Sigmoid colon (tissue), 6 donors: ENCODE measurements at regions not wholly inside any gene's neighbourhood (a gene's known extent, or its start where the extent isn't known, plus 50 kb on each side); places are given as distances from the start of the nearest gene placed in this dataset.

Source experiments
- DNase-seq: peaks from one replicate; pipeline ENCODE4 v3.0.0-alpha.2; 2019
- H3K27ac ChIP-seq, 4 donors: fragments of 200-600 bp; sonication (generic); one replicate each; pipeline ENCODE4 v1.5.1; 2016 to 2019; ENCODE audit warnings: mild to moderate bottlenecking in 1 of 4
- H3K27me3 ChIP-seq, 3 donors: fragments of 200-600 bp; sonication (generic); one replicate each; pipeline ENCODE4 v1.5.1; 2019; ENCODE audit warnings: mild to moderate bottlenecking in 1 of 3
- H3K36me3 ChIP-seq, 4 donors: fragments of 200-600 bp; sonication (generic); one replicate each; pipeline ENCODE4 v1.5.1; 2016 to 2019
- H3K4me1 ChIP-seq, 4 donors: fragments of 200-600 bp; sonication (generic); one replicate each; pipeline ENCODE4 v1.5.1; 2017 to 2019
- H3K4me3 ChIP-seq, 4 donors: fragments of 200-600 bp; sonication (generic); one replicate each; pipeline ENCODE4 v1.5.1; 2017 to 2019; ENCODE audit warnings: mild to moderate bottlenecking in 2 of 4, moderate library complexity in 1 of 4
- H3K9me3 ChIP-seq, 4 donors: fragments of 200-600 bp in 3 of 4; sonication (generic) in 3 of 4; one replicate each; pipeline versions ENCODE4 v1.5.1 to v1.6.1; 2013 to 2019
- EP300 ChIP-seq, 4 donors: sonication (generic); formaldehyde crosslinking; IDR thresholded peaks; one replicate each; pipeline ENCODE4 v1.6.1; 2017; ENCODE audit warnings: antibody characterized with exemption in 4 of 4
- POLR2A ChIP-seq, 2 donors: fragments of 450-650 bp; IDR thresholded peaks; one replicate each; pipeline ENCODE4 v1.6.1; 2016; ENCODE audit warnings: antibody characterized with exemption in 2 of 2, mild to moderate bottlenecking in 2 of 2, moderate library complexity in 2 of 2
- POLR2AphosphoS5 ChIP-seq, 4 donors: sonication (generic); formaldehyde crosslinking; IDR thresholded peaks; one replicate each; pipeline ENCODE4 v1.6.1; 2017; ENCODE audit warnings: antibody characterized with exemption in 4 of 4
- whole genome bisulfite sequencing, 2 donors: extraction: QIAGEN DNeasy Blood & Tissue Kit; methylation state at CpG; one replicate each; pipeline ENCODE4 v1.1.7; 2013; 5-methylcytosine and 5-hydroxymethylcytosine counted together
- intact Hi-C: fragments of 100-400 bp; cut with DNase I; formaldehyde crosslinking; loops from one replicate; pipeline ENCODE4 v1.15.1; 2023
- TF ChIP-seq, protein P1 (sequence below), 4 experiments: fragments of 450-650 bp in 3 of 4; fragments of 200-600 bp in 1 of 4; IDR thresholded peaks; one replicate each; pipeline ENCODE4 v1.5.1; 2016 to 2019; ENCODE audit warnings: antibody characterized with exemption in 4 of 4, mild to moderate bottlenecking in 3 of 4, moderate library complexity in 2 of 4
- donor health status: healthy with polysubstance abuse.
- donor health status: healthy.

GRCh38 chr2:76288598-76288997, 577.9 kb upstream of the GCFC2 start:
- Histone ChIP-seq H3K27ac (no peak overlapping the region), H3K9me3 (no peaks in the 10 kb centered on the region), H3K4me3 (no peak overlapping the region), H3K4me1 (no peaks in the 10 kb centered on the region), H3K27me3 (no peaks in the 10 kb centered on the region), H3K36me3 (no peaks in the 10 kb centered on the region)
- TF ChIP-seq, protein P1, sequence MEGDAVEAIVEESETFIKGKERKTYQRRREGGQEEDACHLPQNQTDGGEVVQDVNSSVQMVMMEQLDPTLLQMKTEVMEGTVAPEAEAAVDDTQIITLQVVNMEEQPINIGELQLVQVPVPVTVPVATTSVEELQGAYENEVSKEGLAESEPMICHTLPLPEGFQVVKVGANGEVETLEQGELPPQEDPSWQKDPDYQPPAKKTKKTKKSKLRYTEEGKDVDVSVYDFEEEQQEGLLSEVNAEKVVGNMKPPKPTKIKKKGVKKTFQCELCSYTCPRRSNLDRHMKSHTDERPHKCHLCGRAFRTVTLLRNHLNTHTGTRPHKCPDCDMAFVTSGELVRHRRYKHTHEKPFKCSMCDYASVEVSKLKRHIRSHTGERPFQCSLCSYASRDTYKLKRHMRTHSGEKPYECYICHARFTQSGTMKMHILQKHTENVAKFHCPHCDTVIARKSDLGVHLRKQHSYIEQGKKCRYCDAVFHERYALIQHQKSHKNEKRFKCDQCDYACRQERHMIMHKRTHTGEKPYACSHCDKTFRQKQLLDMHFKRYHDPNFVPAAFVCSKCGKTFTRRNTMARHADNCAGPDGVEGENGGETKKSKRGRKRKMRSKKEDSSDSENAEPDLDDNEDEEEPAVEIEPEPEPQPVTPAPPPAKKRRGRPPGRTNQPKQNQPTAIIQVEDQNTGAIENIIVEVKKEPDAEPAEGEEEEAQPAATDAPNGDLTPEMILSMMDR (IDR thresholded peaks at IDR 0.05), result no peak
- TF ChIP-seq POLR2AphosphoS5 (IDR thresholded peaks at IDR 0.05) (no peak), POLR2A (IDR thresholded peaks at IDR 0.05) (no peak), EP300 (IDR thresholded peaks at IDR 0.05) (no peak)
- DNase-seq, result no peak
- intact Hi-C loops, result no loop called here
- WGBS, 2 donors, result 35 to 68% methylated on average over 1 of the region's 1 CpG

DNA sequence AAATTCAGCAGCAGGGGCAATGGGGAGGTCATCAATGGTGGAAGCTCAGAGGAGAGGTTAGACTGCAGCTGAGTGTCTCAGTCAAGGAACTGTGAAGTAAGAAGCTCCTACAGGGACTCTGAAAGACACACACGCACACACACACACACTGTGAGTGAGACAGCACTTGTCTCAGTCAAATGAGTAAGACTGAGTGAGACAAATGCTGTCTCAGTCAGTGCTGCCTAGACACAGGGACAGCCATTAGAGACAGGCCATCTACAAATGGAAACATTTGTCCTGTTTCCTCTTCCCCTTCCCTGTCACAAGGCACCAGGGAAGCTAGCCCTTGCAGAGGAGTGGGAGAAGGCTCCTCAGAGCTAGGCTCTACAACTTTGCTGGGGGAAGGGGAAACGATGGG, 577.4 kb upstream of the GCFC2 start:
- DNase-seq, result no peak
- intact Hi-C loops, result no loop called here
- Histone ChIP-seq H3K27me3 (no peaks in the 10 kb centered on the region), H3K9me3 (no peaks in the 10 kb centered on the region), H3K4me1 (no peaks in the 10 kb centered on the region), H3K4me3 (no peak overlapping the region), H3K27ac (no peak overlapping the region), H3K36me3 (no peaks in the 10 kb centered on the region)
- TF ChIP-seq EP300 (IDR thresholded peaks at IDR 0.05) (no peak), POLR2A (IDR thresholded peaks at IDR 0.05) (no peak), POLR2AphosphoS5 (IDR thresholded peaks at IDR 0.05) (no peak)
- TF ChIP-seq, protein P1 (IDR thresholded peaks at IDR 0.05), result no peak
- 51 to 69% methylated on average over 2 of the region's 2 CpGs for WGBS, 2 donors

GRCh38 chr2:76283350-76283749, 572.6 kb upstream of the GCFC2 start:
- Histone ChIP-seq H3K36me3 (no peaks in the 10 kb centered on the region), H3K4me3 (no peak overlapping the region), H3K4me1 (no peaks in the 10 kb centered on the region), H3K9me3 (no peaks in the 10 kb centered on the region), H3K27me3 (no peaks in the 10 kb centered on the region), H3K27ac (no peak overlapping the region)
- no peak for TF ChIP-seq EP300 (IDR thresholded peaks at IDR 0.05)
- TF ChIP-seq, protein P1 (IDR thresholded peaks at IDR 0.05), result no peak
- TF ChIP-seq POLR2AphosphoS5 (IDR thresholded peaks at IDR 0.05), result no peak
- TF ChIP-seq POLR2A (IDR thresholded peaks at IDR 0.05), result no peak
- intact Hi-C loops, result no loop called here
- DNase-seq, result no peak

- no peak for DNase-seq
- Histone ChIP-seq H3K4me1 (no peaks in the 10 kb centered on the region), H3K36me3 (no peaks in the 10 kb centered on the region), H3K9me3 (no peaks in the 10 kb centered on the region), H3K27ac (no peak overlapping the region), H3K27me3 (no peaks in the 10 kb centered on the region), H3K4me3 (no peak overlapping the region)
- WGBS, 2 donors, result 41 to 69% methylated on average over 2 of the region's 2 CpGs
- TF ChIP-seq EP300 (IDR thresholded peaks at IDR 0.05), result no peak
- TF ChIP-seq, protein P1 (IDR thresholded peaks at IDR 0.05), result no peak
- TF ChIP-seq POLR2A (IDR thresholded peaks at IDR 0.05), result no peak
- no peak for TF ChIP-seq POLR2AphosphoS5 (IDR thresholded peaks at IDR 0.05)
- intact Hi-C loops, result no loop called here
Measured at GRCh38 chr2:76281156-76281841, 570.6 kb upstream of the GCFC2 start.

- 18 to 49% methylated on average over 2 of the region's 2 CpGs for WGBS, 2 donors
- TF ChIP-seq POLR2AphosphoS5 (IDR thresholded peaks at IDR 0.05) (no peak), POLR2A (IDR thresholded peaks at IDR 0.05) (no peak), EP300 (IDR thresholded peaks at IDR 0.05) (no peak)
- TF ChIP-seq, protein P1 (IDR thresholded peaks at IDR 0.05), result no peak
Measured at GRCh38 chr2:76280686-76281085, 570.0 kb upstream of the GCFC2 start.

More at GRCh38 chr2:76280686-76281085, 570.0 kb upstream of the GCFC2 start:
- H3K4me3 ChIP-seq, result no peak overlapping the region
- H3K27ac ChIP-seq, result no peak overlapping the region
- no peaks in the 10 kb centered on the region for H3K36me3 ChIP-seq
- no peaks in the 10 kb centered on the region for H3K4me1 ChIP-seq
- no peaks in the 10 kb centered on the region for H3K9me3 ChIP-seq
- H3K27me3 ChIP-seq, result no peaks in the 10 kb centered on the region
- no peak for DNase-seq
- intact Hi-C loops, result no loop called here
